Keratinocyte (primary cell): ENCODE measurements at regions not wholly inside any gene's neighbourhood (a gene's known extent, or its start where the extent isn't known, plus 50 kb on each side); places are given as distances from the start of the nearest gene placed in this dataset.

ENCODE experiments used
- DNase-seq: peaks from one replicate; pipeline ENCODE4 v3.0.0-alpha.2; 2011; ENCODE audit warnings: low read depth, missing footprints, low spot score
- FAIRE-seq: peaks from 2 replicates; lab custom pipeline; 2011; peaks lifted over from hg19 to GRCh38; lab: Jason Lieb, UNC
- H2AFZ ChIP-seq: 2 replicates; pipeline ENCODE4 v1.6.0; 2012; ENCODE audit warnings: low read length, control low read depth, inconsistent platforms; ENCODE audit not compliant: control insufficient read depth
- H3K27ac ChIP-seq: 2 replicates; pipeline ENCODE4 v1.5.1; 2011; ENCODE audit warnings: low read length; ENCODE audit not compliant: control insufficient read depth, insufficient read depth
- H3K27me3 ChIP-seq: 3 replicates; pipeline ENCODE4 v1.6.0; 2011; ENCODE audit warnings: low read length; ENCODE audit not compliant: control insufficient read depth, insufficient read depth; ENCODE audit errors: extremely low read depth
- H3K36me3 ChIP-seq, 2 experiments: 2 replicates in 1 of 2; 3 replicates in 1 of 2; pipeline ENCODE4 v1.5.1; 2011; ENCODE audit warnings: low read length in 2 of 2, mild to moderate bottlenecking in 1 of 2; ENCODE audit not compliant: control insufficient read depth in 2 of 2, insufficient read depth in 2 of 2; ENCODE audit errors: extremely low read depth in 1 of 2
- H3K4me1 ChIP-seq: 3 replicates; pipeline ENCODE4 v1.5.1; 2011; ENCODE audit warnings: low read length; ENCODE audit not compliant: control insufficient read depth, insufficient read depth; ENCODE audit errors: extremely low read depth
- H3K4me2 ChIP-seq: 3 replicates; pipeline ENCODE4 v1.6.0; 2011; ENCODE audit warnings: low read depth, low read length; ENCODE audit not compliant: control insufficient read depth, insufficient read depth; ENCODE audit errors: extremely low read depth
- H3K4me3 ChIP-seq, 3 experiments: fragments of 200-600 bp in 1 of 3; sonication (generic) in 1 of 3; 2 replicates in 2 of 3; 3 replicates in 1 of 3; pipeline ENCODE4 v1.5.1; 2011 to 2016; ENCODE audit warnings: low read length in 3 of 3, mild to moderate bottlenecking in 3 of 3, control low read depth in 2 of 3, inconsistent platforms in 1 of 3, low read depth in 1 of 3, mixed read lengths in 1 of 3, mixed run types in 1 of 3, moderate library complexity in 1 of 3; ENCODE audit not compliant: control insufficient read depth in 2 of 3, insufficient read depth in 2 of 3; ENCODE audit errors: extremely low read depth in 1 of 3
- H3K79me2 ChIP-seq: 2 replicates; pipeline ENCODE4 v1.6.0; 2012; ENCODE audit warnings: low read length; ENCODE audit not compliant: control insufficient read depth, insufficient read depth
- H3K9ac ChIP-seq: 3 replicates; pipeline ENCODE4 v1.6.0; 2011; ENCODE audit warnings: low read length; ENCODE audit not compliant: control insufficient read depth, insufficient read depth; ENCODE audit errors: extremely low read depth
- H3K9me1 ChIP-seq: 3 replicates; pipeline ENCODE4 v1.6.0; 2011; ENCODE audit warnings: low read length; ENCODE audit not compliant: control insufficient read depth, insufficient read depth; ENCODE audit errors: extremely low read depth
- H3K9me3 ChIP-seq: 2 replicates; pipeline ENCODE4 v1.5.1; 2012; ENCODE audit warnings: low read depth, low read length; ENCODE audit not compliant: control insufficient read depth
- H4K20me1 ChIP-seq: 3 replicates; pipeline ENCODE4 v1.6.0; 2011; ENCODE audit warnings: low read length; ENCODE audit not compliant: control insufficient read depth, insufficient read depth; ENCODE audit errors: extremely low read depth
- CTCF ChIP-seq, 3 experiments: IDR thresholded peaks in 1 of 3; conservative IDR thresholded peaks in 1 of 3; optimal IDR thresholded peaks in 1 of 3; 2 replicates in 2 of 3; 3 replicates in 1 of 3; pipeline versions ENCODE3 to v1.5.1; 2011; ENCODE audit warnings: low read length in 3 of 3, mild to moderate bottlenecking in 3 of 3, moderate library complexity in 2 of 3, control low read depth in 1 of 3, inconsistent platforms in 1 of 3; ENCODE audit not compliant: insufficient read depth in 2 of 3; ENCODE audit errors: extremely low read depth in 1 of 3
- EZH2 ChIP-seq: IDR thresholded peaks from one replicate; pipeline ENCODE4 v1.6.1; 2012; ENCODE audit warnings: inconsistent platforms, mild to moderate bottlenecking, low read length, moderate library complexity
- dilution Hi-C: fragments of 300-500 bp; cut with MboI; formaldehyde crosslinking; loops from one replicate; pipeline ENCODE4 v1.7.0; 2020; ENCODE audit warnings: low sequenced_read_pairs; ENCODE audit not compliant: extremely low pct_ligation_motif_present

GRCh38 chr1:235925016-235925415, 58.3 kb upstream of the LYST start:
- Histone ChIP-seq H2AFZ (no peak overlapping the region), H3K27ac (no peak overlapping the region), H4K20me1 (no peaks in the 10 kb centered on the region), H3K4me1 (peaks cover 43% of the 10 kb centered on the region), H3K9ac (no peak overlapping the region), H3K9me3 (no peaks in the 10 kb centered on the region), H3K27me3 (no peaks in the 10 kb centered on the region), H3K36me3 (no peaks in the 10 kb centered on the region), H3K79me2 (no peaks in the 10 kb centered on the region), H3K9me1 (peaks cover 3% of the 10 kb centered on the region), H3K4me3 (no peak overlapping the region), H3K4me2 (no peak overlapping the region)
- FAIRE-seq = no peak
- DNase-seq = no peak
- dilution Hi-C loops = no loop called here
- TF ChIP-seq CTCF (optimal IDR thresholded peaks at IDR 0.05 in 1 of 3, IDR thresholded peaks at IDR 0.05 in 1 of 3, conservative IDR thresholded peaks at IDR 0.05 in 1 of 3; ENCODE audit: extremely low read depth in 1 of 3, insufficient read depth in 2 of 3, low read length in 3 of 3) (no peak), EZH2 (no peak)

GRCh38 chr1:235923466-235924021, 56.8 kb upstream of the LYST start:
- no peaks in the 10 kb centered on the region for H4K20me1 ChIP-seq
- no peak for TF ChIP-seq CTCF (optimal IDR thresholded peaks at IDR 0.05 in 1 of 3, IDR thresholded peaks at IDR 0.05 in 1 of 3, conservative IDR thresholded peaks at IDR 0.05 in 1 of 3; ENCODE audit: extremely low read depth in 1 of 3, insufficient read depth in 2 of 3, low read length in 3 of 3)
- TF ChIP-seq EZH2 = no peak
- dilution Hi-C loops = no loop called here
- peak overlapping the region in 1 of 3 experiments; percentile 7 for H3K4me3 ChIP-seq
- H3K36me3 ChIP-seq = no peaks in the 10 kb centered on the region
- no peak overlapping the region for H2AFZ ChIP-seq
- H3K9me1 ChIP-seq = peaks cover 3% of the 10 kb centered on the region
- H3K79me2 ChIP-seq = no peaks in the 10 kb centered on the region
- FAIRE-seq = peak; percentile 68
- H3K9ac ChIP-seq = peak overlapping the region; percentile 17
- peak overlapping the region; percentile 76 for H3K4me2 ChIP-seq
- H3K27me3 ChIP-seq = no peaks in the 10 kb centered on the region
- H3K4me1 ChIP-seq = peaks cover 48% of the 10 kb centered on the region
- H3K9me3 ChIP-seq = no peaks in the 10 kb centered on the region
- peak overlapping the region; percentile 70 for H3K27ac ChIP-seq
- DNase-seq = no peak
